SK-N-MC (cell line): ENCODE measurements at regions not wholly inside any gene's neighbourhood (a gene's known extent, or its start where the extent isn't known, plus 50 kb on each side); places are given as distances from the start of the nearest gene placed in this dataset.

Source experiments
- DNase-seq: peaks from one replicate; pipeline ENCODE4 v3.0.0-alpha.2; 2011; ENCODE audit warnings: low read depth, low spot score
- H3K27ac ChIP-seq: fragments of 200-600 bp; sonication (generic); 2 replicates; pipeline ENCODE4 v1.5.1; 2016; ENCODE audit warnings: mixed run types
- H3K36me3 ChIP-seq: fragments of 200-600 bp; sonication (generic); 2 replicates; pipeline ENCODE4 v1.6.1; 2017; ENCODE audit warnings: antibody characterized with exemption, low read length, mixed read lengths; ENCODE audit not compliant: insufficient read depth
- H3K4me3 ChIP-seq: fragments of 200-600 bp; sonication (generic); 2 replicates; pipeline ENCODE4 v1.5.1; 2016
- H3K9ac ChIP-seq: fragments of 200-600 bp; sonication (generic); 2 replicates; pipeline ENCODE4 v1.8.0; 2017; ENCODE audit warnings: mixed run types, mixed read lengths; ENCODE audit not compliant: insufficient read length
- H3K9me3 ChIP-seq: fragments of 200-600 bp; sonication (generic); 2 replicates; pipeline ENCODE4 v1.6.1; 2017; ENCODE audit warnings: low read depth, mild to moderate bottlenecking, antibody characterized with exemption, low read length, moderate library complexity, mixed read lengths
- EZH2 ChIP-seq: fragments of 200-600 bp; sonication (generic); IDR thresholded peaks from one replicate; pipeline ENCODE4 v1.6.1; 2017; ENCODE audit warnings: antibody characterized with exemption
- FOXP2 ChIP-seq: optimal IDR thresholded peaks from 2 replicates; pipeline ENCODE3; 2011; ENCODE audit warnings: mild to moderate bottlenecking, moderate library complexity; ENCODE audit not compliant: insufficient read depth; ENCODE audit errors: extremely low read length, control extremely low read depth
- POLR2AphosphoS5 ChIP-seq: IDR thresholded peaks from 2 replicates; pipeline ENCODE4 v1.6.1; 2012; ENCODE audit warnings: mild to moderate bottlenecking, low read depth, low read length, borderline replicate concordance

- no peak overlapping the region for H3K4me3 ChIP-seq
- no peaks in the 10 kb centered on the region for H3K36me3 ChIP-seq
- H3K9me3 ChIP-seq = no peaks in the 10 kb centered on the region
- H3K9ac ChIP-seq = no peak overlapping the region
- peak overlapping the region; percentile 3; the same call in 1 of the 2 replicates for H3K27ac ChIP-seq
- TF ChIP-seq EZH2 = no peak
- TF ChIP-seq POLR2AphosphoS5 = no peak
- TF ChIP-seq FOXP2 = no peak
- no peak for DNase-seq
These were observed 149.4 kb downstream of the SLC38A4 start for GRCh38 chr12:46676396-46676795.

- TF ChIP-seq POLR2AphosphoS5 (no peak), FOXP2 (no peak), EZH2 (no peak)
- no peak overlapping the region for H3K9ac ChIP-seq
- no peaks in the 10 kb centered on the region for H3K36me3 ChIP-seq
- H3K4me3 ChIP-seq = no peak overlapping the region
- no peaks in the 10 kb centered on the region for H3K9me3 ChIP-seq
- no peak for DNase-seq
- H3K27ac ChIP-seq = no peak overlapping the region
These were observed 150.1 kb downstream of the SLC38A4 start for GRCh38 chr12:46675736-46676135.

- Histone ChIP-seq H3K27ac (no peak overlapping the region), H3K9me3 (no peaks in the 10 kb centered on the region), H3K4me3 (no peak overlapping the region), H3K9ac (no peak overlapping the region), H3K36me3 (no peaks in the 10 kb centered on the region)
- no peak for TF ChIP-seq FOXP2
- no peak for TF ChIP-seq EZH2
- no peak for DNase-seq
These were observed 151.0 kb downstream of the SLC38A4 start for GRCh38 chr12:46674800-46675199.

- no peak overlapping the region for H3K4me3 ChIP-seq
- no peak for DNase-seq
- no peak overlapping the region for H3K27ac ChIP-seq
- H3K36me3 ChIP-seq = no peaks in the 10 kb centered on the region
- no peak overlapping the region for H3K9ac ChIP-seq
- no peaks in the 10 kb centered on the region for H3K9me3 ChIP-seq
- TF ChIP-seq EZH2 = no peak
- no peak for TF ChIP-seq POLR2AphosphoS5
- no peak for TF ChIP-seq FOXP2
These were observed 151.7 kb downstream of the SLC38A4 start for GRCh38 chr12:46674129-46674528.

GRCh38 chr12:46671102-46671501 is 154.7 kb downstream of the SLC38A4 start:
- Histone ChIP-seq H3K4me3 (no peak overlapping the region), H3K9ac (no peak overlapping the region), H3K27ac (no peak overlapping the region), H3K36me3 (no peaks in the 10 kb centered on the region), H3K9me3 (no peaks in the 10 kb centered on the region)
- no peak for TF ChIP-seq EZH2
- TF ChIP-seq FOXP2 = no peak
- TF ChIP-seq POLR2AphosphoS5 = no peak
- no peak for DNase-seq

- no peak for TF ChIP-seq EZH2
- DNase-seq = no peak
- no peaks in the 10 kb centered on the region for H3K36me3 ChIP-seq
- no peak overlapping the region for H3K9ac ChIP-seq
- H3K9me3 ChIP-seq = no peaks in the 10 kb centered on the region
- no peak overlapping the region for H3K4me3 ChIP-seq
- no peak overlapping the region for H3K27ac ChIP-seq
These were observed 155.2 kb downstream of the SLC38A4 start for GRCh38 chr12:46670636-46671035.

GRCh38 chr12:46669720-46670119 is 156.1 kb downstream of the SLC38A4 start:
- Histone ChIP-seq H3K4me3 (no peak overlapping the region), H3K9ac (no peak overlapping the region), H3K27ac (no peak overlapping the region), H3K36me3 (no peaks in the 10 kb centered on the region), H3K9me3 (no peaks in the 10 kb centered on the region)
- no peak for DNase-seq
- TF ChIP-seq FOXP2 (no peak), EZH2 (no peak), POLR2AphosphoS5 (no peak)

GRCh38 chr12:46667551-46667950 is 158.2 kb downstream of the SLC38A4 start:
- H3K9me3 ChIP-seq = no peaks in the 10 kb centered on the region
- TF ChIP-seq POLR2AphosphoS5 (no peak), FOXP2 (no peak), EZH2 (no peak)
- no peak overlapping the region for H3K27ac ChIP-seq
- no peak overlapping the region for H3K9ac ChIP-seq
- H3K36me3 ChIP-seq = no peaks in the 10 kb centered on the region
- H3K4me3 ChIP-seq = no peak overlapping the region
- no peak for DNase-seq

- Histone ChIP-seq H3K27ac (peak overlapping the region; percentile 62), H3K36me3 (no peaks in the 10 kb centered on the region), H3K4me3 (0 out of 2 replicates have a peak overlapping the region, but pooled peaks have one; percentile 17), H3K9ac (no peak overlapping the region), H3K9me3 (no peaks in the 10 kb centered on the region)
- DNase-seq = no peak
- TF ChIP-seq EZH2 (no peak), FOXP2 (no peak), POLR2AphosphoS5 (no peak)
These were observed 161.0 kb downstream of the SLC38A4 start for GRCh38 chr12:46664761-46665287.
